H9 (cell line): ENCODE measurements at regions not wholly inside any gene's neighbourhood (a gene's known extent, or its start where the extent isn't known, plus 50 kb on each side); places are given as distances from the start of the nearest gene placed in this dataset.

Experiments used
- DNase-seq: peaks from one replicate; pipeline ENCODE4 v3.0.0-alpha.2; 2017
- H2AFZ ChIP-seq: one replicate; pipeline ENCODE4 v1.6.1; 2013; ENCODE audit warnings: mild to moderate bottlenecking, low read length, control low read depth, moderate library complexity
- H2AK5ac ChIP-seq: 2 replicates; pipeline ENCODE4 v1.6.1; 2013; ENCODE audit warnings: low read length, control low read depth, mixed read lengths; ENCODE audit not compliant: insufficient read length
- H2BK120ac ChIP-seq: one replicate; pipeline ENCODE4 v1.6.1; 2013; ENCODE audit warnings: low read depth, mild to moderate bottlenecking, low read length, control low read depth, inconsistent platforms; ENCODE audit not compliant: poor library complexity, severe bottlenecking
- H2BK12ac ChIP-seq: 2 replicates; pipeline ENCODE4 v1.6.1; 2013; ENCODE audit warnings: low read length, control low read depth, mixed read lengths, low read depth; ENCODE audit not compliant: insufficient read length
- H2BK15ac ChIP-seq: 2 replicates; pipeline ENCODE4 v1.6.1; 2013; ENCODE audit warnings: low read depth, low read length, control low read depth
- H2BK20ac ChIP-seq: one replicate; pipeline ENCODE4 v1.6.1; 2013; ENCODE audit warnings: low read depth, mild to moderate bottlenecking, low read length, control low read depth, inconsistent platforms; ENCODE audit not compliant: poor library complexity, severe bottlenecking
- H2BK5ac ChIP-seq: 2 replicates; pipeline ENCODE4 v1.6.1; 2013; ENCODE audit warnings: low read length, control low read depth, mixed read lengths; ENCODE audit not compliant: insufficient read length
- H3K14ac ChIP-seq: 2 replicates; pipeline ENCODE4 v1.6.1; 2013; ENCODE audit warnings: low read length, control low read depth; ENCODE audit not compliant: insufficient read depth
- H3K18ac ChIP-seq: 2 replicates; pipeline ENCODE4 v1.6.1; 2013; ENCODE audit warnings: low read depth, mild to moderate bottlenecking, mixed read lengths, low read length, control low read depth; ENCODE audit not compliant: insufficient read length
- H3K23ac ChIP-seq: 2 replicates; pipeline ENCODE4 v1.6.1; 2013; ENCODE audit warnings: low read length, control low read depth, mixed read lengths, low read depth; ENCODE audit not compliant: insufficient read length
- H3K23me2 ChIP-seq: 2 replicates; pipeline ENCODE4 v1.6.1; 2013; ENCODE audit warnings: low read depth, mild to moderate bottlenecking, mixed read lengths, low read length, control low read depth; ENCODE audit not compliant: insufficient read length, poor library complexity, severe bottlenecking
- H3K27ac ChIP-seq: 2 replicates; pipeline ENCODE4 v1.5.1; 2013; ENCODE audit warnings: low read length, control low read depth, mixed read lengths, low read depth; ENCODE audit not compliant: insufficient read length
- H3K27me3 ChIP-seq: 2 replicates; pipeline ENCODE4 v1.6.1; 2013; ENCODE audit warnings: low read length, control low read depth, inconsistent platforms; ENCODE audit not compliant: insufficient read depth
- H3K4ac ChIP-seq: 2 replicates; pipeline ENCODE4 v1.6.1; 2013; ENCODE audit warnings: low read depth, mild to moderate bottlenecking, control low read depth, inconsistent platforms, low read length, moderate library complexity
- H3K4me1 ChIP-seq: 2 replicates; pipeline ENCODE4 v1.6.1; 2013; ENCODE audit warnings: low read length, control low read depth, inconsistent platforms; ENCODE audit not compliant: insufficient read depth
- H3K4me2 ChIP-seq: 2 replicates; pipeline ENCODE4 v1.6.1; 2013; ENCODE audit warnings: low read length, control low read depth, mixed read lengths; ENCODE audit not compliant: insufficient read length, insufficient read depth
- H3K56ac ChIP-seq: 2 replicates; pipeline ENCODE4 v1.6.1; 2013; ENCODE audit warnings: low read depth, mild to moderate bottlenecking, mixed read lengths, low read length, control low read depth; ENCODE audit not compliant: insufficient read length
- H3K79me1 ChIP-seq: 2 replicates; pipeline ENCODE4 v1.6.1; 2013; ENCODE audit warnings: low read depth, mild to moderate bottlenecking, moderate library complexity, low read length, control low read depth, inconsistent platforms; ENCODE audit not compliant: insufficient read depth, poor library complexity, severe bottlenecking
- H3K79me2 ChIP-seq: 2 replicates; pipeline ENCODE4 v1.6.1; 2013; ENCODE audit warnings: low read length, control low read depth, inconsistent platforms; ENCODE audit not compliant: insufficient read depth
- H3K9ac ChIP-seq: 2 replicates; pipeline ENCODE4 v1.6.1; 2013; ENCODE audit warnings: low read length, control low read depth, mixed read lengths; ENCODE audit not compliant: insufficient read length; ENCODE audit errors: extremely low read depth
- H3K9me3 ChIP-seq: one replicate; pipeline ENCODE4 v1.6.1; 2013; ENCODE audit warnings: low read depth, low read length, inconsistent platforms; ENCODE audit not compliant: control insufficient read depth
- H3T11ph ChIP-seq: one replicate; pipeline ENCODE4 v1.6.1; 2013; ENCODE audit warnings: mild to moderate bottlenecking, low read length, control low read depth, inconsistent platforms
- H4K20me1 ChIP-seq: one replicate; pipeline ENCODE4 v1.6.1; 2013; ENCODE audit not compliant: control insufficient read depth, insufficient read length, insufficient read depth
- H4K5ac ChIP-seq: 2 replicates; pipeline ENCODE4 v1.6.1; 2013; ENCODE audit warnings: low read depth, mild to moderate bottlenecking, mixed read lengths, low read length, control low read depth; ENCODE audit not compliant: insufficient read length
- H4K8ac ChIP-seq: replicated peaks from 2 replicates; pipeline ENCODE4 v1.6.1; 2013; ENCODE audit warnings: low read length, control low read depth, mixed read lengths, low read depth; ENCODE audit not compliant: insufficient read length
- H4K91ac ChIP-seq: 2 replicates; pipeline ENCODE4 v1.6.1; 2013; ENCODE audit warnings: low read depth, mild to moderate bottlenecking, moderate library complexity, mixed read lengths, low read length, control low read depth; ENCODE audit not compliant: insufficient read length
- H3K27ac Mint-ChIP-seq, 3 experiments: 2 replicates in 2 of 3; 3 replicates in 1 of 3; pipeline ENCODE4 v1.8.0; 2020 to 2021; ENCODE audit warnings: mixed read lengths in 3 of 3, mild to moderate bottlenecking in 1 of 3, moderate library complexity in 1 of 3
- H3K27me3 Mint-ChIP-seq: 2 replicates; pipeline ENCODE4 v1.8.0; 2021; ENCODE audit warnings: low read depth, mild to moderate bottlenecking, moderate library complexity, mixed read lengths
- H3K36me3 Mint-ChIP-seq, 3 experiments: 2 replicates in 2 of 3; 3 replicates in 1 of 3; pipeline ENCODE4 v1.8.0; 2020 to 2021; ENCODE audit warnings: low read depth in 3 of 3, mixed read lengths in 3 of 3; ENCODE audit not compliant: insufficient read depth in 1 of 3
- H3K4me1 Mint-ChIP-seq, 2 experiments: 2 replicates each; pipeline ENCODE4 v1.8.0; 2020; ENCODE audit warnings: mixed read lengths in 2 of 2
- H3K4me3 Mint-ChIP-seq, 2 experiments: 2 replicates in 1 of 2; 3 replicates in 1 of 2; pipeline ENCODE4 v1.8.0; 2020 to 2021; ENCODE audit warnings: mild to moderate bottlenecking in 2 of 2, mixed read lengths in 2 of 2, moderate library complexity in 1 of 2
- H3K9me3 Mint-ChIP-seq, 2 experiments: 2 replicates in 1 of 2; 3 replicates in 1 of 2; pipeline ENCODE4 v1.8.0; 2020; ENCODE audit warnings: mild to moderate bottlenecking in 2 of 2, mixed read lengths in 2 of 2, moderate library complexity in 1 of 2
- CTCF ChIP-seq: fragments of 200-600 bp; sonication (generic); conservative IDR thresholded peaks from 3 replicates; pipeline ENCODE4 v1.8.0; 2021; ENCODE audit warnings: antibody characterized with exemption, mild to moderate bottlenecking
- WGBS: extraction: QIAGEN DNeasy Blood & Tissue Kit; methylation state at CpG from one replicate; pipeline ENCODE4 v1.1.7; 2013; ENCODE audit warnings: missing lambda C conversion rate, low lambda C conversion rate, mixed read lengths; ENCODE audit not compliant: insufficient read length; ENCODE audit errors: extremely low coverage; 5-methylcytosine and 5-hydroxymethylcytosine counted together

- no peak overlapping the region for H4K5ac ChIP-seq
- no peak overlapping the region for H3K23ac ChIP-seq
- no peaks in the 10 kb centered on the region for H3K9me3 ChIP-seq
- no peak overlapping the region for H3K18ac ChIP-seq
- H3K36me3 Mint-ChIP-seq: peaks cover 5 to 18% (median 8%) of the 10 kb centered on the region in 3 experiments; a peak in 6 of 7 replicates
- no peak overlapping the region for H3K4ac ChIP-seq
- H2AK5ac ChIP-seq: no peak overlapping the region
- no peak overlapping the region for H3K27ac ChIP-seq
- no peak overlapping the region for H2AFZ ChIP-seq
- DNase-seq: no peak
- H3K79me1 ChIP-seq: no peaks in the 10 kb centered on the region
- H2BK15ac ChIP-seq: no peak overlapping the region
- no peaks in the 10 kb centered on the region for H4K20me1 ChIP-seq
- TF ChIP-seq CTCF: no peak
- H2BK5ac ChIP-seq: no peak overlapping the region
- no peak overlapping the region for H2BK20ac ChIP-seq
- H3K56ac ChIP-seq: no peak overlapping the region
- H3K4me3 Mint-ChIP-seq: no peak overlapping the region
- H2BK120ac ChIP-seq: no peak overlapping the region
- no CpG with 5 or more reads among the region's 2 CpGs for WGBS
- no peak overlapping the region for H2BK12ac ChIP-seq
- no peak overlapping the region for H3K14ac ChIP-seq
- H3K4me2 ChIP-seq: no peak overlapping the region
- H3K9ac ChIP-seq: no peak overlapping the region
- H3K27me3 Mint-ChIP-seq: no peaks in the 10 kb centered on the region; the same call in 1 of the 2 replicates
- no peaks in the 10 kb centered on the region for H3K79me2 ChIP-seq
- peaks cover 14 to 18% of the 10 kb centered on the region in 2 experiments; a peak in 4 of 5 replicates for H3K9me3 Mint-ChIP-seq
- no peak overlapping the region; a peak in 1 of 7 replicates for H3K27ac Mint-ChIP-seq
- H4K91ac ChIP-seq: no peak overlapping the region
- no peaks in the 10 kb centered on the region; the same call in 1 of the 2 replicates for H3K4me1 ChIP-seq
- H3K4me1 Mint-ChIP-seq: peaks cover 5 to 10% of the 10 kb centered on the region in 2 experiments; a peak in 3 of 4 replicates
- H3K27me3 ChIP-seq: no peaks in the 10 kb centered on the region
- H4K8ac ChIP-seq: no peak overlapping the region
- H3K23me2 ChIP-seq: no peaks in the 10 kb centered on the region
- no peak overlapping the region for H3T11ph ChIP-seq
These were observed 258.1 kb upstream of the IGFBP3 start for GRCh38 chr7:46179061-46179610.
